ENCODE measurements at regions not wholly inside any gene's neighbourhood (a gene's known extent, or its start where the extent isn't known, plus 50 kb on each side); places are given as distances from the start of the nearest gene placed in this dataset.
"Not testable (repeated sequence)": the region's sequence is repeated elsewhere in the genome, so short reads cannot be mapped to it uniquely, and the experiment has no call there.

DNA sequence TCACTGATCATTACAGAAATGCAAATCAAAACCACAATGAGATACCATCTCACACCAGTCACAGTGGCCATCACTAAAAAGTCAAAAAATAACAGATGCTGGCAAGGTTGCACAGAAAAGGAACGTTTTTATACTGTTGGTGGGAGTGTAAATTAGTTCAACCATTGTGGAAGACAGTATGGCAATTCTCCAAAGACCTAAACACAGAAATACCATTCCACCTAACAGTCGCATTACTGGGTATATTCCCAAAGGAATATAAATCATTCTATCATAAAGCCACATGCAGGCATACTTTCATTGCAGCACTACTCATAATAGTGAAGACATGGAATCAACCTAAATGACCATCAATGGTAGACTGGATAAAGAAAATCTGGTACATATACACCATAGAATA, 83.2 kb upstream of the ARID5B start:
- DNase-seq, result not testable (repeated sequence)

DNA sequence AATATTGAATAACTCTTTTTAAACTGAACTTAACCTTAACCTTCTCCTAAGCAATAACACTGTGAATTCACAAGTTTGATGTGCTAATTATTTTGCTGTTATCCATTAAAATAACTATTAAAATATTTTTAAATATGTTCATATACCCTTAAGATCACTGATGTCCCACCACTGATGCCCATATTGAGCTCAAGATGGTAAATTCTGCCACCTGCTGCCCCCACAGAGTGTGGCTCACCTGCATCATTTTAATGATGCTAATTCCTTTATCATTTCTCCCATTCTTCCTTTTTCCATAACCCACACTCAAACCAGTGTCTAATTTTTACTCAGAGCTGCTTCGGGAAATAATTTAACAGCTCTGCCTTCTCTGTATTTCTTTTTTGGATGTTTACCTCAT, 82.3 kb upstream of the ARID5B start:
- no peak for DNase-seq

DNA sequence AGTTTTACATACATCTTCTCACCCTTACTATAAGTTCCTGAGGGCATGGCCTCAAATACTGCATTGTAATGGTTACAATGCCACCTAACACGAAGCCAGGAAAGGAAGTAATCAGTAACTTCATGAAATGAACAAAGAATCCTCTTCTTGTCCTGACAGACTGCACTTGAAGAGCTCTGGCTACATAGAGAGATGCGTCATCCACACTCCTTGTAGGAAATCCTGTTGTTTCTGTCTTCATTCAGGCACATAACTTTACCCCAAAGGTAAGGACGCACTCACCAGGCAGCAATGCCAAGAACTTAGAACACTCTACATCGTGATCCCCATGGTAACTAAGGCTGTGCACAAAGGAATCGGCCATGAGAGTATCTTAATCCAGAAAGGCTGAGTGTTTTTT, 80.3 kb upstream of the ARID5B start:
- DNase-seq, result no peak

DNA sequence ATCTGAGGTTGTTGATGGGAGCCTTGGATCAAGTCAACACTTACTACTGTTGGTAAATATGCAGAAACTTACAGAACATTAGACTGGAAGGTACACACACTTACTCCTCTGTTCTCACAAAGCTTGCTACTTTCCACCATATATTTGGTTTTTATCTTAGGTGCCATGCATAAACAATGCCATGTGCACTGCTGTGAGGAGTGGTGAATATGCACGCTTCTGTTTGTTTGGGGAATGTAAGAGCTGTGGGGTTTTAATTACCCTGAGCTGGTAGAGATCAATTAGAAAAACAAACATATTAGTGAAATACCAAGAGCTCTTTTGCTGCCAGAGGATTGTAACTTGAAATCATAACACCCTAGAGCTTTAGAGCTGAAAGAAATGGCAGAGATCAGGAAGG, 79.8 kb upstream of the ARID5B start:
- DNase-seq, result no peak

DNA sequence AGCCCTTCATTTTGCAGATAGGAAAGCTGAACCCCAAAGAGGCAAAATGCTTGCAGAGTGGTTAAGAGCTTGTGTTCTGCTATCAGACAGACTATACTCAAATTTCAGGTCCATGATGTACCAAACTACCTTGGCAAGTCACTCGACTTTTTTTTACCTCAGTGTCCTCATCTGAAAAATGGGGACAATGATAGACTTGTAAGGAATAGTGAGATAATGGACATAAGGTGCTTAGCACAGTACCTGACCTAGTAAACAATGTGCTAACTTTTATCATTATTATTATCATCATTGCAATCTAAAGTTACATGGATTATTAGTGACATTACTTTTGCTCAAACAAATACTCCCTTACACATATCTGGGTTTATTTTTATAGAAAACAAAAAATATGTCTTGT, 79.4 kb upstream of the ARID5B start:
- DNase-seq, result no peak

DNA sequence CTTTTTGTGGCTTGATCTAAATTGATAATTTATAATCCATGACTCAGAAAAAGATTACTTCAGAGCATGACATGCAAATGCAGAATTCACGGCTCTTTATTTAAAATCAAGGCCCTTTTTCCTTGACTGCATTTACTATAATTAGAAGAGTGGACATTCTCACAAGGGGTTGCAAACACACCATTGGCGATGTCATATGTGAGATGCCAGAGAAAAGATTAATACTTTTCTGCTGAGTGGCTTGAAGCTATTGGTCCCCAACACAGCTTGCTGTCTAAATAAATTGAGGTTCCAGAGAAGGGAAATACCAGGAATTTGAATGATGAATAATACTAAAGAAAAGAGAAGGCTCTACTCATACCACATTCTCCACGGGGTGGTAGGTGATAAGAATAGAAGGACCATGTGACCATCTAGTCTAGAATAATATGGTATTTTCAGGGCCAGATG, 78.7 kb upstream of the ARID5B start:
- DNase-seq, result no peak

DNA sequence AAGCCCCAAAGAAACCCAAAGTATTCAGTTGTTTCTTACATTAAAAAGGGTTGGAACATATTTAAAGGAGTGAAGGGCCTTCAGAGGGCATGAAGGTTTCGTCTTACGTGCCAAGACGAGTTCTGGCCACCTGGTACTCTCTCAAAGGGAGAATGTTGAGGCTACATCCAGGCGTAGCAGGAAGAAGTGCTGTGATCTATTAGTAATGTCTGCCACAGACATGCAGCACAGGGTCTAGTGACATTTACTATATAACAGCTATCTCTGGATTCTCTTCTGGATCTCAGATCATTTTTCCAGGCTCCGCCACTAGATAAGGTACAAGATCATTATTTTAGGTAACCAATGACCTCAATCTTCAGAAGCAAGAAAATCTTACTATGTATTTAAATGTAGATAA, 76.5 kb upstream of the ARID5B start:
- no peak for DNase-seq

DNA sequence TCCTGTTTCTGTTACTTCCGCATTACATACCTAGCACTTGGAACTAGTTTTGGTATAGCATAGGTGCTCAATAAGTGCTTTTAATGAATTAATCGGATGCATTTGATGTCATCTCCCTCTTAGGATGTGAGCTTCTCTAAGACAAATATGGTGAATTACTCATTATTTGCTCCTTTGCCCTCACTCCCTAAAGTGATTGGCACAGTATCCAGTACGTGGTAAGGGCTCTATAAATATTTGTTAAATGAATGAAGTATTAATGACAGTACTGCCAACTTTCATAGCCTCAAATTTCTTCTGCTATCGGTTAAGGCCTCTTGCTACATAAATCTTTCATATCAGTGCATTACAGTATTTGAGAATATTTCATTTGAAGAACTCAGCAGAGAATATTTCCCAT, 75.9 kb upstream of the ARID5B start:
- no peak for DNase-seq

DNA sequence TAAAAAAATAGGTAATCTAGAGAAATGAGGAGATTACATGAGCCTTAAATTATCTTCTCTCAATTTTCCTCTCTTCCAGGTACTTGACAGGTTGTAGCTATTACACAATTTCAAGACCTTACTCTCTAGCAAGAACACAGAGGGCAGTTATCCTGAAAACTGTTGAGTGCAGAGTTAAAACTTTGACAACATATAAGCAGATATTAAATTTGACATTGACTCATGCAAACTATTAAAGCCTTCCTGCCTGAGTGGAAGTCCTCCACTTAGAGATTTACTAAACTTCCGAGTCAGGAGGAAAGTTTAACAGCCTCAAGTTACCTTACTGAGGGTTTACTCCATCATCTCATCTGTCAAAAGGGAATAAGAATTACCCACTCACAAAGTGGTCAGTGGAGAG, 73.5 kb upstream of the ARID5B start:
- no peak for DNase-seq

DNA sequence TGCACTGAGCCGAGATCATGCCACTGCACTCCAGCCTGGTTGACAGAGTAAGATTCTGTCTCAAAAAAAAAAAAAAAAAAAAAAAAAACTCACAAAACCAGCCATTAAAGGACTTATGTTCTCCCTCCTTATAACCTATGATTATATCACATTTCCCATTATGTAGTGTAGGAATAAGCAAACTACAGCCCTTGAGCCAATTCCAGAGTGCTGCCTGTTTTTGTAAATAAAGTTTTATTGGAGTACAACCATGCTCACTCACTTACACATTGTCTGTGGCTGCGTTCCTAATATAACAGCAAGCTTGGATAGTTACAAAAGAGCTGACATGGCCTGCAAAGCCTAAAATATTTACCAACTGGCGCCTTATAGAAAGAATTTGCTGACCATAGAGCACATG, 72.7 kb upstream of the ARID5B start:
- no peak for DNase-seq

DNA sequence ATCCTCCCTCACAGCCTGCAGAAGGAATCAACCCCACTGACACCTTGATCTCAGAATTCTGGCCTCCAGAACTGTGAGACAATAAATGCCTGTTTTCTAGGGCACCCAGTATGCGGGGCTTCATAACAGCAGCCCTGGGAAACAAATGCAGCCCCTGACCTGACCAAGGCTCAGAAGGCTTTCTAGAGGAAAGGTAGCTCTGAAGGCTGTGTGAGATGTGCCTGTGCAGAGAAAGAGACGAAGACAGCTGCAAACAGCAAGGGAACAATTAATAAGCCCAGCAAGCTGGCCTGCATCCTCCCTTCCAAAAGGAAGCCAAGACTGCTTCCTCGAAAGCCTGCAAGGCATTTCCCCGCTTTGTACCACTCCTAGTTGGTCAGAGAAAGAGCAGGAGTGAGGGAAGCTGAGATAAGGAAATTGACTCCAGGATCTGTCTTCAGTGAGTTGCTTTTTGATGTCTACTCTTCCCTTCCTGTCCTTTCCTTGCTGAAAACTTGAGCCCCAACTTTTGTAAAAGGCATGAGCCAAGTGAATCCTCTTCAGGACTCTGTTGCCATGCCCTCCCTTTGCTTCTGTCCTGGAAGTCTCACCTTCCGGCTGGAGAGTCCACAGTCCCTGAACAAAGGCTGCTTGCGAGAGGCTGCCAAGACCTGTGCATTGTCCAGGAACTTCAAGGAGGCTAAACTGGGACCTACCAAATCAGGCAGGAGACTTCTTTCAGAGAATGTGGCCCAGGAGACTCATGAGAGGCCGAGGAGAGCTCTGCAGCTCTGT, 71.2 kb upstream of the ARID5B start:
- DNase-seq, result no peak

DNA sequence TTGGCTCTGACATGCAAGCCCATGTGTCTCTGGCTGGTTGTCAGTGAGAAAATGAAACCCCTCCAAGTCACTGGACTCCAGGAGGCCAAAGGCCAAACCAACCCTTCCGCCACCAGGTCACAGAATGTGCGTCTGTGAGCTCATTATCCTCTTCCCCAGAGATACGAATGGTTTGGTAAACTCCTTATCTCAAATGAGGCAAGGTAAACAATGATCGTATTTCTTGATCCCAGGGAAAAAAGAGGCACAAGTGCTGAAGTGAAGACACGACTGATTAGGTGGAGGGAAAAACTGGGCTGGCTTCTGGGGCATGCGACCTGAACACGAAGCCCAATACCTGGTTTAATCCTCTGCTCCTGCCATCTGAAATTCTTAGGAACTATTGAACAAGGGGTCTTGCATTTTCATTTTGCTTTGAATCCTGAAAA, 70.6 kb upstream of the ARID5B start:
- no peak for DNase-seq

DNA sequence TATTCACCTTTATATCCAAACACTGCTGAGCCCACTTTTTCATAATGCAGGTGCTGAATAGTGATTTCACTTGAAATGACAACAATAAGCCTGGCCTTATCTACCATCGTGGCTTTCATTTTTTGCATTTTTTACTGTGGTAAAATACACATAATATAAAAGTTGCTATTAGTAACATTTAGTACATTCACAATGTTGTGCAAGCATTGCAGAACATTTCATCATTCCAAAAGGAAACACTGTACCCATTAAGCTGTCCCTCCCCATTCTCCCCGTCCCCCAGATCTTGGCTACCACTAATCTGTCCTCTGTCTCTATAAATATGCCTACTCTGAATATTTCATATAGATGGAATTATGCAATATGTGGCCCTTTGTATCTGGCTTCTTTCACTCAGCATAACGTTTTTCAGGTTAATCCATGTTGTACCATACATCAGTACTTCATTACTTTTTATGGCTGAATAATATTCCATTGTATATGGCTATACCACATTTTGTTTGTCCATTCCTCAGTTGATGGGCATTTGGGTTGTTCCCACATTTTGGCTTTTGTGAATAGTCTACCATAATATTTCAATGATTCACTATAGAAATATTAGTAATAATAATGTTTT, 68.5 kb upstream of the ARID5B start:
- no peak for DNase-seq

DNA sequence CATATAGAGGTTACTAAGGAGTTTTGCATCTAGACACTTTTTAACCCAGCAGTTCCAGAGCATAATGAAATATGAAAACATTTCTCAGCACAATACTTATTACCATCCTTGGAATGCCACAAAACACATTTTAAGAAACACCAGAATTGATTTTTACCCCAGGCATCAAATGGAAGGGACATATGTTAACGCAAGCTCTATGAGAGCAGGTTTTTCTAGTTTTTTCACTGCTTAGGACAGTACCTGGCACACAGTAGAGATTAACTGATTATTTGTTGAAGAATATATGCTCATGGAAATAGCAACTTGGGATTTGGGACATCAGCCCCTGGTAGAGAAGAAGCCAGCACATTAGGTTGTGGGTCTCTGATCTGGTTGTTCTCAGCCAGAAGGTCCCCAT, 67.0 kb upstream of the ARID5B start:
- DNase-seq, result no peak

DNA sequence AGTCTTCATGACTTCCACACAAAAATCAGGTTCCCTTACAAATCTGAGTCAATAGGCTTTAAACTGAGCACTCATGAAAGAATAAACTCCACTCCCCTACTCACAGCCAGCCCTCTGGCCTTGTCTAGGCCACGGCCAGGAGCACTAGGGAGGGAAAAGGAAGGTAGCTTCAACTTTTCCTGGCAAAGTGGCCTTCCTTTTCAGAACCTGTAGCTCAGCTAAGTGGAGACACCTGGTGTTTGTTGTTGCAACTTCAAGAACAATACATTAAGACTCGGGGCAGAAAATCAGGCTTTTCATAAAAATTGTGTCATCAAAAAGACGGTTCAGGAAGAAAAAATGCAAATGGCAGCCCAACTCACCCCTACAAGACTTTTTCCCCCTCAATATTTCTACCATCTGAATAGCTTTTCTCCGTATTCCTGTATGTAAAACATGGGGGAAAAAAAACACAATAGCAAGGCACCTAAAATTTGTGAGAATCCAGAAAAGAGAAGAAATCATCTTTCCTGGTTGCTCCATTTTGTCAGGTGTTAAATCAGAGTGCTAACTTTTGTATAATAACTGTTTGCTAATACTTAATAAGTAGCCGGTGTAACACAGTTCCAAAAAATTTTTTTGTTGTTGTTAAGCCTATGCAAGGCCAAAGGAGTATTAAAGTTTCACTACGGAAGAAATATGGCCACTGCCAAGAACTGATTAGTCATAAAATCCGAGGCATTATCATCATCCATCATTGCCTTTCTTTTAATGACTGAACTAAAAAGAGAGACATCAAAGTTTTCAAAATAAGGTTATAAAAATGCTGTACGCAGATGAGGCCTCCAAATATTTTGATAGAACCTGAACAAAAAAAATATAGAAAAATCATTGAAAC, 66.2 kb upstream of the ARID5B start:
- peak; percentile 22 for DNase-seq

DNA sequence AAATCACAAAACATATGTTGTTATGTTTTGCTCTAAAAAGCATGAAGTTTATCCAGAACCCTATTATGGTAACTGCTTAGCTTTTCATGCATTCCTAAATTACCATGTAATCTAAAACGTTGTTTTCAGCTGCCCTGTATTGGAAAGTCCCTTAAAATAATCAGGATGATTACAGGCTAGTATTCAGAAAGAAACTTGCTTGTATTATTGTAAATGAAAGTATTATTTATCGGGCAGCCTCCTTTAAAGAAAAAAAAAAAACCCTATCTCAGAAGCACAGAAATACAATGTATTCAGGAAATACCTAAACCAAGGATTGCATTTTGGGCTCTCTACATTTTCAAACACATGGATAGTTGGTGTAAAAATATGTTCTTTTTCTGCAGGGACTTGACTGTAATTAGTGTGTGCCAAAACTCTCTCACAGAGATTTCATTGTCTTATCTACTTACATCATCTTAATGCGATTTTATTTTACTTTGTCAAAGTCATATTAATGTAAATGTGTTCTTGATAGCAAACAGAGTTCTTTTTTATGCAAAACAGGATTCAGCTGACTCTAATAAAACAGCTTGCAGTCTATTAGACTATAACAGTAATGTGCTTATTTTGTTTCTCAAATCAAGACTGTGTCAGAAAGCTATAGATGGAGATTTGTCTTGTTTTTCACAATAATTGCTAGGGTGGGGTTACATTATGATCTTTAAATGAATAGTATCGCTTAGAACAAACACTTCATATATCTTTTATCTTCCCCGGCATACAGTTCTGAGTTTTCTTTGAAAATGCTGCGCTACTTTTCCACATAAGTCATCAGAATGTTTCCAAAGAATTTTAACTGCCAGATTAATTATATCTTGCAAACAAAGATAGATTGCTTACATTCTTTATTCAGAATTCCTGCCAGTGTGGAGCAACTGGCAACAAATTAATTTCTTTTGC, 65.3 kb upstream of the ARID5B start:
- DNase-seq, result no peak

DNA sequence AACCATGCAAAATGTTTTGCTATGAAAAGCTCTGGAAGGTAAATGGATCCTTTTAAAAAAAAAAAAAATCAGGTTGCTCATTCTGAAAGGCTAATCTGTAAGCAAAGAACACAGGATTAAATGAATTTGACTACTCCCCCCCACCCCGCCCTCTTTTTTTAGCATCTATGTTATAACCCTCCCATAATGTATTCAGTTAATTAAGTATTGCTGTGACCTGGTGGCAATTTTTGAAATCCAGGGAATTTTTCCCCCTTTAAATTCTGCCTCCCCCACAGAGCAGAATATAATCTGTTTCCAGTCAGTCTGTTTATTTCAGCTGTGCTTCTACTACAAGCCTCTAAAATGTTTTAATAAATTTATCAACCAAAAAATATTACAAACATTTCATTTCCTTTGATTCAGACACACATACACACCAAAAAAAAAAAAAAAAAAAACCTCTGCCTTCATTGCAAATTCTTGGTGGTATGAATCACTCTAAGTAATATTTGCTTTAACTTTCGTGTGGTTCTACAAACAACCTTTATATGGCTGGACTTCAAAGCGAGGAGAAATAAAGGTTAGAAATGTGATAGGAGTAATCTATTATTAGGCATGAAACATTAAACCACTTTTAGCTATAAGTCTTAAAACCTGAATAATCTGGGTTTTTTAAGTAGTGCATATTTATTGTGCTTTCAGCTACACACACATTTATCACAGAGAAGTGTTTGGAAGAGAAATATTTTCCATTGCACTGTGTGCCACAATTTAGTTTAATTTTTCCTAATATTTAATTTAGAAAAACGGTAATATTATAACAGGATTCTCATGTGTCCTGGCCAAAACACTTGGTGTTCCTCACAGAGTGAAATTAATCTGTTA, 64.4 kb upstream of the ARID5B start:
- DNase-seq, result no peak

DNA sequence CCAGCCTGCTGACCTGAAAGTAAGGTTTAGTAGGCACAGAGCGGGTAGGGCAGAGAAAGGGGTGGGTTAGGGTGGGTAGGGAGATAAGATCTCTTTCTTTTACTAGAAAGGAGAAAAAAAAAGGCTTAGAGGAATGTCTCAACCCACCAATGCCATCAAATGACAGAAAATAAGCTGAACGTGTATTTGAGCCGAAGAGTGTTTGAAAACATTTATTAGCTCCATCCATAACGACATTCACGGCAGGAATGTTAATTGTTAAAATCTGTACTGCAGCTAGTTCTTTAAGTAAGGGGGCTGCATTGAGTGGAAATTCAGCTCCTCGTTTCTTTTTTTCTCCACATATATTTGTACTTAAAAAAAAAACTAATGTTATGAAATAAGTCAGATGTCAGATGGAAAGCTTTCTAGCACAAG, 63.7 kb upstream of the ARID5B start:
- DNase-seq, result no peak

DNA sequence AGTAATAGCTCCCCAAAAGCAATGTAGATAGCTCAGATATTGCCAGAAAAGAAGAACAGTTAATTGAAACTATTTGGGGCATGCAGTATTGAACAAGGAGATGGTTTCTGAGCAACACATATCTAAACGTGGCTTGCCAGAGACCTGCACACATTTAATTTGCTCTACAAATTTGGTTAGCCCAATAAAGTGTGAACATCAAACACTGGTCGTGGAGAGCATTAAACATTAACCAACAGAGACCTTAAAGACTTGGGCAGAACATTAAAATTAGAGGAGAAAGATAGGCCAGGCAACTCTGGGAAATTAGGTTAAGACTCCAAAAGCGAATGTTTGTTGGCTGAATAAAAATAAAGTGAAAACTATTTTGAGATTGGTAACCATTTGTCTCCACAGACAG, 61.6 kb upstream of the ARID5B start:
- DNase-seq, result no peak

DNA sequence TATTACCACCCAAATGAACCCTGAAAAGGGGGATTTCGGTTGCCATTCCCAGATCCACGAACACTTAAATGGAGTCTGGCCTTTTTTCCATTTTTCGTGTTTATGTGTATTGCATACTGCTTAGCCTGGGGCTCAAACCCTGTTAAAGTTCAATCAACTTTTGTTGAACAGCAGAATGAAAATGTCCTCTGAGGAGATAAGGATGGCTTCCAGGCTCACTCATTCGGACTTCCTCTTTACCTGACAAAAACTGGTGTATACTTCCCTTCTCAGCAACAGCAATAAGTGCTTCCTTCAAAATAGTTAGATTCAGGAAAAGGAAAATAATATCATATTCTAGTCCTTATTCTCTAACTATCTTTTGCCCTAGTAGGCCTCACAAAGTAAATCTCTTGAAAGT, 61.1 kb upstream of the ARID5B start:
- DNase-seq, result no peak

DNA sequence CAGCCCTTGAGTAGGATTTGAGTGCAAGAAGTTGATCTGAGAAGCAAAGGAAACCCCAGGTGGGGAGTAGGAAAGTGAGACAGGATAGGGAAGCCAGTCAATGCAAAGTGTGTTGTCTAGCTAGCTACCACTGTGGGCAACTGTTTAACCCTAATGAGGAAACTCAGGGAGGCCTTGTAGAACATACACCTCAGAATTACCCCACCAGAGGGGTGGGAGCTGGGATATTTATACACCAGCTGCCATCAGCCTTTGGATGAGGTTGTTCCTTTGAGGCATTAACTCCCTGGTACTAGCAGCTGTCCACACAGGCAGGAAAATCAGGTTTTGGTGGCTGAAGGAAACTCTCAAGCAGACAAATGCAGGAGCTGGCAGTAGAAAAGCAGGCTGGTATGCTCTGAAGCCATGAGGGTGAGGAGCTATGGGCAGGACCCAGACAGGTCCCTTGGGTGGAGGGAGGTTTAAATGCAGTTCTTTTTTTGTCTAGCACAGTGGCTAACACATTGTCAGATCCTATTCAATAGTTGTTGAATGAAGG, 60.1 kb upstream of the ARID5B start:
- no peak for DNase-seq
